ENCODE measurements at regions not wholly inside any gene's neighbourhood (a gene's known extent, or its start where the extent isn't known, plus 50 kb on each side); places are given as distances from the start of the nearest gene placed in this dataset.

- Mint-ChIP-seq H3K36me3 (no peaks in the 10 kb centered on the region), H3K4me1 (no peaks in the 10 kb centered on the region), H3K4me3 (no peak overlapping the region), H3K9me3 (peaks cover 22% of the 10 kb centered on the region), H3K27me3 (ENCODE audit: low read depth) (no peaks in the 10 kb centered on the region), H3K27ac (no peak overlapping the region)
- DNase-seq (ENCODE audit: low spot score) (no peak), ATAC-seq (no peak)
- ChIA-PET CTCF (no interaction called here), POLR2A (interaction anchor here (0.5 kb wide), 1 partner anchor 683 kb away, joined by 6 read pairs; no protein-coding TSS in a partner anchor)
- TF ChIP-seq, protein P1, sequence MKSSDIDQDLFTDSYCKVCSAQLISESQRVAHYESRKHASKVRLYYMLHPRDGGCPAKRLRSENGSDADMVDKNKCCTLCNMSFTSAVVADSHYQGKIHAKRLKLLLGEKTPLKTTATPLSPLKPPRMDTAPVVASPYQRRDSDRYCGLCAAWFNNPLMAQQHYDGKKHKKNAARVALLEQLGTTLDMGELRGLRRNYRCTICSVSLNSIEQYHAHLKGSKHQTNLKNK (CRISPR knock-in tag; IDR thresholded peaks at IDR 0.05), result no peak
- TF ChIP-seq, protein P2, sequence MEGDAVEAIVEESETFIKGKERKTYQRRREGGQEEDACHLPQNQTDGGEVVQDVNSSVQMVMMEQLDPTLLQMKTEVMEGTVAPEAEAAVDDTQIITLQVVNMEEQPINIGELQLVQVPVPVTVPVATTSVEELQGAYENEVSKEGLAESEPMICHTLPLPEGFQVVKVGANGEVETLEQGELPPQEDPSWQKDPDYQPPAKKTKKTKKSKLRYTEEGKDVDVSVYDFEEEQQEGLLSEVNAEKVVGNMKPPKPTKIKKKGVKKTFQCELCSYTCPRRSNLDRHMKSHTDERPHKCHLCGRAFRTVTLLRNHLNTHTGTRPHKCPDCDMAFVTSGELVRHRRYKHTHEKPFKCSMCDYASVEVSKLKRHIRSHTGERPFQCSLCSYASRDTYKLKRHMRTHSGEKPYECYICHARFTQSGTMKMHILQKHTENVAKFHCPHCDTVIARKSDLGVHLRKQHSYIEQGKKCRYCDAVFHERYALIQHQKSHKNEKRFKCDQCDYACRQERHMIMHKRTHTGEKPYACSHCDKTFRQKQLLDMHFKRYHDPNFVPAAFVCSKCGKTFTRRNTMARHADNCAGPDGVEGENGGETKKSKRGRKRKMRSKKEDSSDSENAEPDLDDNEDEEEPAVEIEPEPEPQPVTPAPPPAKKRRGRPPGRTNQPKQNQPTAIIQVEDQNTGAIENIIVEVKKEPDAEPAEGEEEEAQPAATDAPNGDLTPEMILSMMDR (IDR thresholded peaks at IDR 0.05), result no peak
- TF ChIP-seq MAX (CRISPR knock-in tag; IDR thresholded peaks at IDR 0.05) (no peak), FOXK1 (CRISPR knock-in tag; IDR thresholded peaks at IDR 0.05) (no peak), PRRX2 (CRISPR knock-in tag; IDR thresholded peaks at IDR 0.05) (no peak), ZNF396 (CRISPR knock-in tag; IDR thresholded peaks at IDR 0.05; ENCODE audit: borderline replicate concordance) (no peak), TP53 (CRISPR knock-in tag; IDR thresholded peaks at IDR 0.05) (no peak), ERG (CRISPR knock-in tag; IDR thresholded peaks at IDR 0.05) (no peak), TCF7 (CRISPR knock-in tag; IDR thresholded peaks at IDR 0.05; ENCODE audit: low read depth) (no peak)
- TF ChIP-seq, protein P3, sequence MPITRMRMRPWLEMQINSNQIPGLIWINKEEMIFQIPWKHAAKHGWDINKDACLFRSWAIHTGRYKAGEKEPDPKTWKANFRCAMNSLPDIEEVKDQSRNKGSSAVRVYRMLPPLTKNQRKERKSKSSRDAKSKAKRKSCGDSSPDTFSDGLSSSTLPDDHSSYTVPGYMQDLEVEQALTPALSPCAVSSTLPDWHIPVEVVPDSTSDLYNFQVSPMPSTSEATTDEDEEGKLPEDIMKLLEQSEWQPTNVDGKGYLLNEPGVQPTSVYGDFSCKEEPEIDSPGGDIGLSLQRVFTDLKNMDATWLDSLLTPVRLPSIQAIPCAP (CRISPR knock-in tag; IDR thresholded peaks at IDR 0.05), result no peak
- TF ChIP-seq, protein P4, sequence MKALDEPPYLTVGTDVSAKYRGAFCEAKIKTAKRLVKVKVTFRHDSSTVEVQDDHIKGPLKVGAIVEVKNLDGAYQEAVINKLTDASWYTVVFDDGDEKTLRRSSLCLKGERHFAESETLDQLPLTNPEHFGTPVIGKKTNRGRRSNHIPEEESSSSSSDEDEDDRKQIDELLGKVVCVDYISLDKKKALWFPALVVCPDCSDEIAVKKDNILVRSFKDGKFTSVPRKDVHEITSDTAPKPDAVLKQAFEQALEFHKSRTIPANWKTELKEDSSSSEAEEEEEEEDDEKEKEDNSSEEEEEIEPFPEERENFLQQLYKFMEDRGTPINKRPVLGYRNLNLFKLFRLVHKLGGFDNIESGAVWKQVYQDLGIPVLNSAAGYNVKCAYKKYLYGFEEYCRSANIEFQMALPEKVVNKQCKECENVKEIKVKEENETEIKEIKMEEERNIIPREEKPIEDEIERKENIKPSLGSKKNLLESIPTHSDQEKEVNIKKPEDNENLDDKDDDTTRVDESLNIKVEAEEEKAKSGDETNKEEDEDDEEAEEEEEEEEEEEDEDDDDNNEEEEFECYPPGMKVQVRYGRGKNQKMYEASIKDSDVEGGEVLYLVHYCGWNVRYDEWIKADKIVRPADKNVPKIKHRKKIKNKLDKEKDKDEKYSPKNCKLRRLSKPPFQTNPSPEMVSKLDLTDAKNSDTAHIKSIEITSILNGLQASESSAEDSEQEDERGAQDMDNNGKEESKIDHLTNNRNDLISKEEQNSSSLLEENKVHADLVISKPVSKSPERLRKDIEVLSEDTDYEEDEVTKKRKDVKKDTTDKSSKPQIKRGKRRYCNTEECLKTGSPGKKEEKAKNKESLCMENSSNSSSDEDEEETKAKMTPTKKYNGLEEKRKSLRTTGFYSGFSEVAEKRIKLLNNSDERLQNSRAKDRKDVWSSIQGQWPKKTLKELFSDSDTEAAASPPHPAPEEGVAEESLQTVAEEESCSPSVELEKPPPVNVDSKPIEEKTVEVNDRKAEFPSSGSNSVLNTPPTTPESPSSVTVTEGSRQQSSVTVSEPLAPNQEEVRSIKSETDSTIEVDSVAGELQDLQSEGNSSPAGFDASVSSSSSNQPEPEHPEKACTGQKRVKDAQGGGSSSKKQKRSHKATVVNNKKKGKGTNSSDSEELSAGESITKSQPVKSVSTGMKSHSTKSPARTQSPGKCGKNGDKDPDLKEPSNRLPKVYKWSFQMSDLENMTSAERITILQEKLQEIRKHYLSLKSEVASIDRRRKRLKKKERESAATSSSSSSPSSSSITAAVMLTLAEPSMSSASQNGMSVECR (CRISPR knock-in tag; IDR thresholded peaks at IDR 0.05; ENCODE audit: borderline replicate concordance), result no peak
- TF ChIP-seq, protein P5, sequence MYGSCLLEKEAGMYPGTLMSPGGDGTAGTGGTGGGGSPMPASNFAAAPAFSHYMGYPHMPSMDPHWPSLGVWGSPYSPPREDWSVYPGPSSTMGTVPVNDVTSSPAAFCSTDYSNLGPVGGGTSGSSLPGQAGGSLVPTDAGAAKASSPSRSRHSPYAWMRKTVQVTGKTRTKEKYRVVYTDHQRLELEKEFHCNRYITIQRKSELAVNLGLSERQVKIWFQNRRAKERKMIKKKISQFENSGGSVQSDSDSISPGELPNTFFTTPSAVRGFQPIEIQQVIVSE (CRISPR knock-in tag; IDR thresholded peaks at IDR 0.05; ENCODE audit: borderline replicate concordance), result no peak
These were observed 181.7 kb upstream of the EDNRA start for GRCh38 chr4:147299205-147299604.

DNA sequence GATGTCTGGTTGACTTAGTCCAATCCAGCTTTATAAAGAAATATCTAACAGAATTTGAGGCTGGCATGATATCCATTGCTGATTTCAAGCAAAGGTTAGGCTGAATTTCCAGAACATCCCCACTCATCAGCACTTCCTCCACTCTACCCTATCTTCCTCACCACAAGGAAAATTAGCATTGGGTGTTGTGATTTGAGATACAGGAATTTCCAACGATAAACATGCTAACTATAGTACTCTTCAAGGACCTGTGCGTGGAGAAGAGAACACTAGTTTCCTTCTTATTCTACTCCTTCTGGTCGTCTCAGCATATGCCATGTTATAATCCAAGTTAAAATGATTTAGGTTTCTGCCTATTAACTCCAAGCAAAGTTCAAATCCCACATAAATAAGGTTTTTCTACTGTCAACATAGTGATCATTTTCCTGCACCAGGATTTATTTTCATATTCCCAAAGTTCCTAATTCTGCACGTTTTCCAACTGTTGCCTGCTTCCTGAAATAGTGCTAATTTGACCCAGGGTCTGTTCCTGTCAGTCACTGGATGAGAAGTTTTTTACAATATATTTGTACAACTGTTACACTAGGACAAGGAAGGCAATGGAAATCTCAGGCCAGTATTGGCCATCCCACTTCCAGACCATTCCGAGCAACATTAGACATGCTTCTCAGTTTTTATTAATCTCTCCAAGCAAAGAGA is 177.6 kb upstream of the EDNRA start:
- Mint-ChIP-seq H3K27me3 (ENCODE audit: low read depth) (no peaks in the 10 kb centered on the region), H3K4me1 (no peaks in the 10 kb centered on the region), H3K9me3 (0 out of 2 replicates have a peak, but pooled peaks cover 3% of the 10 kb centered on the region), H3K4me3 (no peak overlapping the region), H3K36me3 (no peaks in the 10 kb centered on the region), H3K27ac (no peak overlapping the region)
- no peak for ATAC-seq
- CTCF ChIA-PET, result no interaction called here
- DNase-seq (ENCODE audit: low spot score), result no peak
- POLR2A ChIA-PET, result no interaction called here
- TF ChIP-seq CREB1 (CRISPR knock-in tag; IDR thresholded peaks at IDR 0.05), result no peak
- TF ChIP-seq NFYB (CRISPR knock-in tag; conservative IDR thresholded peaks at IDR 0.05; ENCODE audit: low read depth), result no peak
- TF ChIP-seq EMX1 (CRISPR knock-in tag; IDR thresholded peaks at IDR 0.05), result no peak
- no peak for TF ChIP-seq HMGA2 (CRISPR knock-in tag; IDR thresholded peaks at IDR 0.05)
- TF ChIP-seq, protein P6, sequence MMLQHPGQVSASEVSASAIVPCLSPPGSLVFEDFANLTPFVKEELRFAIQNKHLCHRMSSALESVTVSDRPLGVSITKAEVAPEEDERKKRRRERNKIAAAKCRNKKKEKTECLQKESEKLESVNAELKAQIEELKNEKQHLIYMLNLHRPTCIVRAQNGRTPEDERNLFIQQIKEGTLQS (CRISPR knock-in tag; conservative IDR thresholded peaks at IDR 0.05), result no peak
- no peak for TF ChIP-seq IRF2 (CRISPR knock-in tag; IDR thresholded peaks at IDR 0.05; ENCODE audit: borderline replicate concordance, low read depth)
- TF ChIP-seq, protein P7, sequence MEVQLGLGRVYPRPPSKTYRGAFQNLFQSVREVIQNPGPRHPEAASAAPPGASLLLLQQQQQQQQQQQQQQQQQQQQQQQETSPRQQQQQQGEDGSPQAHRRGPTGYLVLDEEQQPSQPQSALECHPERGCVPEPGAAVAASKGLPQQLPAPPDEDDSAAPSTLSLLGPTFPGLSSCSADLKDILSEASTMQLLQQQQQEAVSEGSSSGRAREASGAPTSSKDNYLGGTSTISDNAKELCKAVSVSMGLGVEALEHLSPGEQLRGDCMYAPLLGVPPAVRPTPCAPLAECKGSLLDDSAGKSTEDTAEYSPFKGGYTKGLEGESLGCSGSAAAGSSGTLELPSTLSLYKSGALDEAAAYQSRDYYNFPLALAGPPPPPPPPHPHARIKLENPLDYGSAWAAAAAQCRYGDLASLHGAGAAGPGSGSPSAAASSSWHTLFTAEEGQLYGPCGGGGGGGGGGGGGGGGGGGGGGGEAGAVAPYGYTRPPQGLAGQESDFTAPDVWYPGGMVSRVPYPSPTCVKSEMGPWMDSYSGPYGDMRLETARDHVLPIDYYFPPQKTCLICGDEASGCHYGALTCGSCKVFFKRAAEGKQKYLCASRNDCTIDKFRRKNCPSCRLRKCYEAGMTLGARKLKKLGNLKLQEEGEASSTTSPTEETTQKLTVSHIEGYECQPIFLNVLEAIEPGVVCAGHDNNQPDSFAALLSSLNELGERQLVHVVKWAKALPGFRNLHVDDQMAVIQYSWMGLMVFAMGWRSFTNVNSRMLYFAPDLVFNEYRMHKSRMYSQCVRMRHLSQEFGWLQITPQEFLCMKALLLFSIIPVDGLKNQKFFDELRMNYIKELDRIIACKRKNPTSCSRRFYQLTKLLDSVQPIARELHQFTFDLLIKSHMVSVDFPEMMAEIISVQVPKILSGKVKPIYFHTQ (CRISPR knock-in tag; IDR thresholded peaks at IDR 0.05), result no peak
- no peak for TF ChIP-seq ZNF121 (CRISPR knock-in tag; IDR thresholded peaks at IDR 0.05)

Measured in WTC11 (cell line).